ENCODE measurements at regions not wholly inside any gene's neighbourhood (a gene's known extent, or its start where the extent isn't known, plus 50 kb on each side); places are given as distances from the start of the nearest gene placed in this dataset.

- no peak for TF ChIP-seq ZBTB33 (IDR thresholded peaks at IDR 0.05)
- TF ChIP-seq GABPA (IDR thresholded peaks at IDR 0.05 in 1 of 2, conservative IDR thresholded peaks at IDR 0.05 in 1 of 2), result no peak
- no peak for TF ChIP-seq RXRA (IDR thresholded peaks at IDR 0.05)
- no peak for TF ChIP-seq EGR1 (IDR thresholded peaks at IDR 0.05; ENCODE audit: low read depth in 2 of 2)
- peak in 1 of 2 donors; percentile 33 for TF ChIP-seq RAD21 (IDR thresholded peaks at IDR 0.05)
- TF ChIP-seq SP1 (IDR thresholded peaks at IDR 0.05), result no peak
- no peak for TF ChIP-seq FOXA1 (IDR thresholded peaks at IDR 0.05)
- TF ChIP-seq MAX (IDR thresholded peaks at IDR 0.05), result no peak
These were observed 121.0 kb upstream of the NLRP1 start (continued) for GRCh38 chr17:5705081-5705875.

- peaks cover 4 to 9% (median 7%) of the 10 kb centered on the region in 4 donors for H3K9me3 ChIP-seq (ENCODE audit: control insufficient read depth in 4 of 4, low read length in 3 of 4)
- TF ChIP-seq TAF1 (conservative IDR thresholded peaks at IDR 0.05) (no peak), NR2F2 (IDR thresholded peaks at IDR 0.05) (no peak), ATF3 (IDR thresholded peaks at IDR 0.05) (no peak), YY1 (IDR thresholded peaks at IDR 0.05) (no peak), FOXA2 (IDR thresholded peaks at IDR 0.05) (no peak), RXRA (IDR thresholded peaks at IDR 0.05) (no peak), HNF4A (conservative IDR thresholded peaks at IDR 0.05) (no peak), SP1 (IDR thresholded peaks at IDR 0.05) (no peak), GABPA (IDR thresholded peaks at IDR 0.05 in 1 of 2, conservative IDR thresholded peaks at IDR 0.05 in 1 of 2) (no peak), CTCF (IDR thresholded peaks at IDR 0.05; ENCODE audit: low read depth, low read length, missing input control) (no peak), REST (IDR thresholded peaks at IDR 0.05) (no peak), JUND (IDR thresholded peaks at IDR 0.05) (no peak)
- no peak for DNase-seq (ENCODE audit: low spot score)
- 88% methylated on average over 10 of the region's 10 CpGs for WGBS
- H3K4me1 ChIP-seq (ENCODE audit: control insufficient read depth in 4 of 4, insufficient read depth in 4 of 4, low read length in 3 of 4), result no peaks in the 10 kb centered on the region
- no peak overlapping the region for H3K9ac ChIP-seq (ENCODE audit: low read depth in 1 of 2, low read length in 2 of 2)
- no peak overlapping the region for H3K4me3 ChIP-seq (ENCODE audit: low read depth in 1 of 3, low read length in 3 of 3)
- no peaks in the 10 kb centered on the region for H3K36me3 ChIP-seq (ENCODE audit: control insufficient read depth in 4 of 4, insufficient read depth in 3 of 4, low read depth in 1 of 4, low read length in 3 of 4)
- no peak overlapping the region for H3K27ac ChIP-seq (ENCODE audit: low read depth in 1 of 2, low read length in 2 of 2)
- no peaks in the 10 kb centered on the region for H3K27me3 ChIP-seq (ENCODE audit: control insufficient read depth in 4 of 4, insufficient read depth in 4 of 4, low read length in 3 of 4)
These were observed 121.7 kb upstream of the NLRP1 start for GRCh38 chr17:5705876-5706576.
